ENCODE measurements at regions not wholly inside any gene's neighbourhood (a gene's known extent, or its start where the extent isn't known, plus 50 kb on each side); places are given as distances from the start of the nearest gene placed in this dataset.

GRCh38 chr9:113753398-113754119, 122.5 kb upstream of the ZNF618 start:
- TF ChIP-seq, protein P1, sequence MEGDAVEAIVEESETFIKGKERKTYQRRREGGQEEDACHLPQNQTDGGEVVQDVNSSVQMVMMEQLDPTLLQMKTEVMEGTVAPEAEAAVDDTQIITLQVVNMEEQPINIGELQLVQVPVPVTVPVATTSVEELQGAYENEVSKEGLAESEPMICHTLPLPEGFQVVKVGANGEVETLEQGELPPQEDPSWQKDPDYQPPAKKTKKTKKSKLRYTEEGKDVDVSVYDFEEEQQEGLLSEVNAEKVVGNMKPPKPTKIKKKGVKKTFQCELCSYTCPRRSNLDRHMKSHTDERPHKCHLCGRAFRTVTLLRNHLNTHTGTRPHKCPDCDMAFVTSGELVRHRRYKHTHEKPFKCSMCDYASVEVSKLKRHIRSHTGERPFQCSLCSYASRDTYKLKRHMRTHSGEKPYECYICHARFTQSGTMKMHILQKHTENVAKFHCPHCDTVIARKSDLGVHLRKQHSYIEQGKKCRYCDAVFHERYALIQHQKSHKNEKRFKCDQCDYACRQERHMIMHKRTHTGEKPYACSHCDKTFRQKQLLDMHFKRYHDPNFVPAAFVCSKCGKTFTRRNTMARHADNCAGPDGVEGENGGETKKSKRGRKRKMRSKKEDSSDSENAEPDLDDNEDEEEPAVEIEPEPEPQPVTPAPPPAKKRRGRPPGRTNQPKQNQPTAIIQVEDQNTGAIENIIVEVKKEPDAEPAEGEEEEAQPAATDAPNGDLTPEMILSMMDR (conservative IDR thresholded peaks at IDR 0.05) = no peak
- H3K27ac ChIP-seq = no peak overlapping the region

- TF ChIP-seq, protein P1 (conservative IDR thresholded peaks at IDR 0.05) = no peak
- no peak overlapping the region for H3K27ac ChIP-seq
These were observed 121.4 kb upstream of the ZNF618 start for GRCh38 chr9:113754739-113755138.

- TF ChIP-seq, protein P1 (conservative IDR thresholded peaks at IDR 0.05) = no peak
These were observed 120.7 kb upstream of the ZNF618 start for GRCh38 chr9:113755433-113755832.

GRCh38 chr9:113756476-113757192, 119.5 kb upstream of the ZNF618 start:
- no peak overlapping the region for H3K27ac ChIP-seq
- TF ChIP-seq, protein P1 (conservative IDR thresholded peaks at IDR 0.05) = no peak

More at GRCh38 chr9:113755433-113755832, 120.7 kb upstream of the ZNF618 start:
- H3K27ac ChIP-seq = no peak overlapping the region

GRCh38 chr9:113763429-113763828, 112.7 kb upstream of the ZNF618 start:
- no peak overlapping the region for H3K27ac ChIP-seq
- TF ChIP-seq, protein P1 (conservative IDR thresholded peaks at IDR 0.05) = no peak

- H3K27ac ChIP-seq = no peak overlapping the region
- TF ChIP-seq, protein P1 (conservative IDR thresholded peaks at IDR 0.05) = no peak
These were observed 111.5 kb upstream of the ZNF618 start for GRCh38 chr9:113764572-113764971.

DNA sequence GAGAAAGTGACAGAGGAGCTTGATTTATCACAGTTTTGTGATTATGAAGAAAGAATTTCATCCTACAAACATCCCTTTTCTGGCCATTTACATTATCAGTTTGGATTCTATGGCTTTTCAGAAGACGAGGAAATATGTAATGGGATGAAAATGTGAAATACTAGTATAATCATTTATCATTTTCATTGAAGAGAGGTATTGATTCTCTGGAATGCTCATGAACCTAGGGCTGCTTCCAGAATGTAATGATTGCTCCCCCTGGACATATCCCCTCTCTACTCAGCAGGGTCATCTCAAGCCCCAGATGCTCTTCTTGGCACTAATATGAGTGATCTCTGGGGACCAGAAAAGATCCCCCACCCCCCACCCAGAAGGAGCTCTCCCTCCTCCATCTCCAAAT, 106.7 kb upstream of the ZNF618 start:
- TF ChIP-seq, protein P1 (conservative IDR thresholded peaks at IDR 0.05) = no peak
- no peak overlapping the region for H3K27ac ChIP-seq
